ENCODE measurements at regions not wholly inside any gene's neighbourhood (a gene's known extent, or its start where the extent isn't known, plus 50 kb on each side); places are given as distances from the start of the nearest gene placed in this dataset.

- no peak for DNase-seq
Measured at GRCh38 chr10:3248526-3249306, 76.1 kb upstream of the PITRM1 start.

DNA sequence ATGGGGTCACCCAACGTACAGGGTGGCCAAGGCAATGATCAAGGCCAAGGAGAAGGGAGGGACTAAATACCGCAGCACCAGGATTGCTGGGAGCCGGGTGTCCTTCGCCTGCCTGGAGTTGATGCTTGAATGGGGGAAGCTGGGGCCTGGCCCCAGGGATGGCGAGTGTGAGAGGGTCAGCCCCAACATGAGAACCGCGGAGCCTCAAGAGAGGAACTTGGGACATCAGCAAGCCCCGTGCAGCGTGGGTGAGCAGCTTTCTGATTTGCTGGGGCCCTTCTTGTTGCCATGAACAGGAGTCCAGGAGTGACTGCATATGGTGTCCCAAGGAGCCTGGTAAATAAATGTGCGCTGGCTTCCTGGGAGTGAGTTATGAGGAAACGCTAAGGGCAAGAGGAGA lies 72.8 kb upstream of the PITRM1 start:
- DNase-seq, result no peak

- no peak for DNase-seq
Measured at GRCh38 chr10:3241967-3242650, 69.5 kb upstream of the PITRM1 start.

DNA sequence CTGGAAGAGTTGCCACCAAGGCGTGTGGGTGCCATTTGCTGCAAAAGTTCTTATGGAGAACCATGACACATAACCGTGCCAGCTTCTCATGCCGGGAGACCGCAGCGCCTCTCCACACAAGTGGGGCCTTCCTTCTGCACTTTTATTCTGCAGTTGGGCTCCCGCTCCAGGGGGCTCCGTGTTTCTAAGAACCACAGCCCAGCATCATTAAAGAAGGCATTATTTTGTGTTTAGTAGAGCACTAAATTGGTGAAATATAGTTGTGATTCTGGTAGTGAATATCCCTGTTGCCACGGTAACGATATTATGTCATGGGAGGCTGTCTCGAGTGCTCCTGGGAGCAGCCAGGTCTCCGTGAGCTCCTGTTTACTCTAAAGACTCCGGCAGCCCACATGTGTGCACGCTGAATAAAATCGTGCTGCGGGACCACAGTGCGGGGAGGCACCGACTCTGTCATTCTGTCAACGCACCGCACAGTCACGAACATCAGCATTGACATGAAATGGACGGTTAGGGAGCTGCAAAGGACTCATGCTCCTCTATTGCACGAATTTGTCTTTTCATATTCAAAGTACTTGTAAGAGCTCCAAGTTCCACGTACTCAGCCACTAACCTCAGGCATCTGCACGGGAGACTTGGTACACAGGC lies 68.8 kb upstream of the PITRM1 start:
- DNase-seq, result no peak

GRCh38 chr10:3239920-3240894 lies 67.6 kb upstream of the PITRM1 start:
- DNase-seq, result no peak

DNA sequence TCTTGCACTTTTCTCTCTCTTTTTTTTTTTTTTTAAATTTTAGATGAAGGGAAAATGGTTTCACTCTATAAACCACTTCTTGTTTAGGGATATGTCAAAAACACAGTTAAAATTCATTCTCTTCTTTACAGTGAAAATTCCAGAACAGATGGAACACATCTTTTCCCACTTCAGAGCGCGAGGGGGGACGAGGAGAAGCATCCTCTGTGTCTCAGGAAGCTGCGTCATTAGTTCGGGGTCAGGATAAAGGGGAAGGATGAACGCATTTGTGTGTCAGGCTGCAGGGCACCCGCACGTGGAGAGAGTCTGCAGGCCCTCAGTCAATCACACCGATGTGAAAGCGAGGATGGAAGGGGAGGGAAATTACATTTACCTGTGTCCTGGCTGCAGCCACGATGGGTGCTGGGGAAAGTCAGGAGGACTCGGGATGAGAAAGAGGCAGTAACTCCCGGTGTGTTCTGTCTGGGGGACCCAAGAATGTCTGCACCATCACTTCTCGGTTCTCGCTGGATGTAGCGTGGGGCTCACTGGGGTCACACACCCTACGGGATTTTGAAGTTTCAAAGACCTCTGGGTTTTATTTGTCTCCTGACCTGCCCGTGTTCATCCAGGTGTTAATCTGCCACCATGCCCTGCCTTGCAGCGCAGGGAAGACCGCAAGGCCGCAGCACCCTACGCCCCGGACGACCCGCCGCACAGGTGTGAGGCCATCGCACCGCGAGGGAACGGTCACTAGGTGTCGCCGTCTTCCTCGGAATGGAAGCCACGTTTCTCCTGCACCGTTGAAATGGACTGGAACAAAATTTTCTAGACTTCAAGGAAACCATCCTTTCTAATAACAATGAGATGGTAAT lies 66.7 kb upstream of the PITRM1 start:
- DNase-seq, result no peak

DNA sequence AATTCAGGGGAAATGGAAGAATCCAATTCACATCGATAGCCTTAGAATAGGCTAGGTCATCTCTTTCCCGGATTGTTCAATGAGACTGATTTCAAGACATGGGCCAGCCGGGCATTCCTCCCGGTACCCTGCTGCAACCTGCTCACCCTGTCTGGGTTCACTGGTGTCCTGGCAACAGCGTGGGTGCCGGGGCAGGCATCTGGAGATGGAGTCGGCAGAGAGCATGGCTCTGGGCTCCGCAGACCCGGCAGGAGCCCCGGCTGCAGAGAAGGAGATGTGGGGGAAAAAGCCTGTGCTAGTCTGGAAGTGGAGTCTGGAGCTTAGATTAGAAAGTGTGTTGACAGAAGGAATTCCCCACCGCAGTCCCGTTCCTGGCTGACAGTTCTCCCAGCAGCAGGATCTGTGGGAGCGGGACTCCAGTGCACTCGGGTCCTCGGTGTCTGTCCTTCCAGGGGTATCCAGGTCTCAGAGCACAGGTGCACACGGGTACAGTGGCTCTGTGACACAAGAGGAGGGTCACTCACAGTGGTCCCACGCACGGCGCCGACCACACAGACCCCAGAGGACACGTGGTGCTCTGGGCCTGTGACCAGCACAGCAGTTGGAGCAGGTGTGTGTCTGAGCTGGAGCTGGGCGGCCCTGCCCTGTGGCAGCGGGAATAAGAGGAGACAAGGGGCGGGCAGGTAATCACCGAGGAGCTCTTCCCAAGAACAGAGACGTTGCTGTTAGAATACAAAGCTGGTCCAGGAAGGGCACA lies 65.7 kb upstream of the PITRM1 start:
- no peak for DNase-seq

- no peak for DNase-seq
Measured at GRCh38 chr10:3237530-3237929, 64.9 kb upstream of the PITRM1 start.

DNA sequence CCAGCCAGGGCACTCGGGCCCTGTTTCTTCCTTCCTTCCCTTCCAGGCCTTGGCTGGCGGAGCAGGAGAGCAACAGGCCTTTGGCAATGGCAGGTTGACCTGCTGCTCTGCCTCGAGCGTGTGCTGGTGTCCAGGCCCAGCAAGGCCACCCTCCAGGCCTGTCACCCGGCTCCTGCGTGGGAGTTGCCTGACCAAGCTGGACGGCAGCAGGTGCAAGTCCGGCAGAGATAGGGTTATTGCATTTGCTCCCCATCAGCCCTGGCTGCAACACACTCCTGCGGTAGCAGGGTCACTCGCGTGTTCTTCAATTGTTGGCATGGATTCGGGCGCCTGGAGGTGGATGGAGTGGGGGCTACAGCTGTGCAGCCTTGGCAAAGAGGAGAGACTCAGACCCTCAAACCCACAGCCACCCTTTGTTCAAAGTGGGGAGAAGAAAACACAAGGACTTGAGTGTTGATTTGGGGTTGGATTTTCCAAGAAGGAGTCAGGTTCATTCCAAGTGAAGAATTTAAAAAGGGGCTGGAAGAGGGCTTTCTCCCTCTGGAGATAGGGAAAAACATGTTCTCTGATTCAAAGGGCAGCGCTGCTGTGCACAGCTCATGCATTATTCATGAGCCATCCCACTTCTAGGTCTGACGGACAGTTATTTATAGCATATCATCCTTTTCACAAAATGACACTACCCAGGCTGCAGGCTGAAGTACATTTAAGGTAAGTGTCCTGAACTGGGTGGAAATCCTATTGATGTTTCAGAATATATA lies 64.2 kb upstream of the PITRM1 start:
- DNase-seq, result no peak

GRCh38 chr10:3235996-3236510 lies 63.5 kb upstream of the PITRM1 start:
- no peak for DNase-seq

- DNase-seq, result no peak
Measured at GRCh38 chr10:3235395-3235794, 62.8 kb upstream of the PITRM1 start.

DNA sequence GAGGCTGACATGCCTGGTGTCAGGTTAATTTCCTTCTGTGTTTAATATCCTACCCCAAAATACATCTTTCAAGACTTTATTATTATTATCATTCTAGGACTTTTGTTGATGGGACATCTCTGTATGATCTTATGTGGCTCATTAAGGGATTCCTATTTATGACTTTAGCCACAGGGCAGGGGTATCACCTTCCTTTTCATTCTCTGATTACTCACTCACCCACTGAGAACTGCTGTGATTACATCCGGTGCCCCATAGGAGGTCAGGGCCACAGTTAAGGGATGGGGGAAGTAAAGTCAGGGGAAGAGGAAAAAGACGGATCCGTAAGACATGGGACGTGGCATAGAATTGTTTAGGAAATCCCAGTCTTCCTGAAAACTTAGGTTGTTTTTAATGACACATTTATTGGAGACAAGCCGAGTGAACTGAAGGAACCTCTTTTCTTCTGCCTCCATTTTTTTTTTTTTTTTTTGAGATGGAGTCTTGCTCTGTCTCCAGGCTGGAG lies 61.0 kb upstream of the PITRM1 start:
- DNase-seq, result no peak

DNA sequence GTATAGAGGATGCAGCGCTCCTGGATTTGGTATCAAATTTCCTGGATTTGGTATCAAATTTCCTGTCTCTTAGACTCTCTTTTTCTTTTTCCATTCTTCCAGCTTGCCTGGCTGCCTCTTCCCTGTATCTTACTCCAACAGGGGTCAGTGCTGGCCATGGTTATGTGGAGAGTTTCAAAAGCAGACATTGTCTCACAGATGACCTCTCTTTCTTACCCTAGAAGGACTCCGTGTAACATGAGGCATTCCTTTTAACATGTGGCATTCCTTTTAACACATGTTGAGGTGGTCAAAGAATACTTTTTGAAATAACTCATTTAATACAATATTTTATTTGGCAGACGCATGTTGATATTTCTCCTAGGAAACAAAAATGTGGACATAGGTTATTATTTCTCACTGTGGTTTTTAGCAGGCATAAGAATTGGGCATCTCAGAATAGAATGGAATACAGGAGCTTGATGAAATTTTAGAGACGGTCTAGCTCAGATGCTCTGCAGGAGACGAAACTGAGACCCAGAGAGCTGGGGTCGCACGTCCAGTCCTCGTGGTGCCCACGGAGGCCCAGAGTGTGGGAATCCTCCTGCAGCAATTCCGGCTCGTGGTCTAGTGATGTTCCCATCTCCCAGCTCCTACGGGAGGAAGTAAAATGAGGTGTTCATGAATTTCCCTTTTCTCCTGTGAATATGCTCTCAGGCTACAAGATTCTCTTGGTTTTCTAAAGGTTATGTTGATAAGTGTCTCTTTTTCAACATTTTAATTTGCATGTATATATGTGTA lies 59.6 kb upstream of the PITRM1 start:
- DNase-seq, result no peak

GRCh38 chr10:3229815-3230214 lies 57.2 kb upstream of the PITRM1 start:
- DNase-seq, result no peak

DNA sequence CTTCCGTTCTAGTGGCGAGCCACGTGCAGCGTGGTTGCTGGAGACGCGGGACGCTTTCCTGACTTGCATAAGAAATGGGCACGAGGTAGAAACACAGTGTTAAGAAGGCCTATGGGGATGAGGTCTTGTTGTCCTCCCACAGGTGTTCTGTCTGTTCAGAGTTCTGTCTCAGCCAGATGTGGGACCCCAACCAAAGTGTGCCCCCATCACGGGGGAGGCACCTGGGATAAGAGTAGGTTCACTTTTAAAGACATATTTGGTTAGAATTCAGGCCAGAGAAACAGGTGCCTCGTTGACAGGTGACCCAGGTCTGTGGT lies 56.0 kb upstream of the PITRM1 start:
- DNase-seq, result no peak

GRCh38 chr10:3226960-3227744 lies 54.6 kb upstream of the PITRM1 start:
- DNase-seq, result no peak

DNA sequence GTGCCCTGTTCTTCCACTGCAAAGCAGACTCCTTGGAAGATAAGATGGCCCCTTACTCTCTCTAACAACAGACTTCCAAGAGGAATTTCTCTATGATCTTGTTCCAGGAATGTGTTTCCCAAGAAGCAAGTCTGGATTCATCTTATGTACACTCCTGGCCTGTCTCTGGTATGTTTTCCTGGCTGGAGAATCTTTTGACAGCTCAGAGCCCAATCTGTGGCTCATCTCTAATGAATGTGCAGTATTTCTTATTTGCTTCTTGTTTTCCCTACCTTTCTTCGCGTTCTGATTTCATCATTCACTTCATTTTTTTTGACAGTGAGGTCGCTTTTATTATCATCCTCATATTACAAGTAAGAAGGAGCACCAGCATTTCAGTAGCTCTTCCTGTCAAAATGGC lies 53.0 kb upstream of the PITRM1 start:
- no peak for DNase-seq

DNA sequence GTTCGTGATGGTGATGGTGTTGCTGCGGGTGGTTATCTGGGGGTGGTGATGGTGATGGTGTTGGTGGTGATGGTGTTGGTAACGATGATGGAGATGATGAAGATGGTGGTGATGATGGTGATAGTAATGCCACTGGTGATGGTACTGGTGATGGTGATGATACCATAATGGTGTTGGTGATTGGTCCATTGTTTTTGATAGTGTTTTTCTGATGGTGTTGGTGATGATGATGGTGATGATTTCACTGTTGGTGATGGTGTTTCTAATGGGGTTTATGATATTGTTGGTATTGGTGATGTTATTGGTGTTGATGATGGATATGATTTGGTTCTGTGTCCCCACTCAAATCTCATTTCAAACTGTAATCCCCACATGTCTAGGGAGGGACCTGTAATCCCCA lies 51.7 kb upstream of the PITRM1 start:
- no peak for DNase-seq

Measured in GF-D8 (cell line).